RWPE2 (cell line): ENCODE measurements at regions not wholly inside any gene's neighbourhood (a gene's known extent, or its start where the extent isn't known, plus 50 kb on each side); places are given as distances from the start of the nearest gene placed in this dataset.

Experiments
- ATAC-seq: fragments of 200-7000 bp; cut with Tn5 transposase; 3 replicates; pipeline ENCODE4 v1.9.1; 2021; ENCODE audit warnings: low read depth
- DNase-seq: peaks from one replicate; pipeline ENCODE4 v3.0.0-alpha.2; 2020; ENCODE audit warnings: low spot score
- H3K27ac ChIP-seq: fragments of 450-650 bp; 2 replicates; pipeline ENCODE4 v1.5.1; 2017; ENCODE audit warnings: mild to moderate bottlenecking; ENCODE audit not compliant: poor library complexity, severe bottlenecking
- H3K27me3 ChIP-seq: fragments of 250-450 bp; sonication (Bioruptor Pico); 2 replicates; pipeline ENCODE4 v1.5.1; 2021; ENCODE audit warnings: mild to moderate bottlenecking, moderate library complexity; ENCODE audit not compliant: insufficient read depth, poor library complexity, severe bottlenecking
- H3K36me3 ChIP-seq: fragments of 250-450 bp; sonication (Bioruptor Pico); 2 replicates; pipeline ENCODE4 v1.5.1; 2020; ENCODE audit warnings: low read depth, mild to moderate bottlenecking, moderate library complexity
- H3K4me1 ChIP-seq: fragments of 250-450 bp; sonication (Bioruptor Pico); 2 replicates; pipeline ENCODE4 v1.5.1; 2021; ENCODE audit warnings: mild to moderate bottlenecking, moderate library complexity; ENCODE audit not compliant: insufficient read depth, poor library complexity, severe bottlenecking
- H3K4me3 ChIP-seq: fragments of 250-450 bp; sonication (Bioruptor Pico); 2 replicates; pipeline ENCODE4 v1.5.1; 2021; ENCODE audit warnings: mild to moderate bottlenecking, moderate library complexity; ENCODE audit not compliant: severe bottlenecking
- H3K9me3 ChIP-seq: fragments of 250-450 bp; sonication (Bioruptor Pico); 2 replicates; pipeline ENCODE4 v1.5.1; 2021; ENCODE audit warnings: mild to moderate bottlenecking, moderate library complexity; ENCODE audit not compliant: severe bottlenecking
- TF ChIP-seq, protein P1 (sequence below): fragments of 450-650 bp; IDR thresholded peaks from one replicate; pipeline ENCODE4 v1.5.1; 2017; ENCODE audit warnings: mild to moderate bottlenecking, moderate library complexity; ENCODE audit not compliant: poor library complexity, severe bottlenecking

DNA sequence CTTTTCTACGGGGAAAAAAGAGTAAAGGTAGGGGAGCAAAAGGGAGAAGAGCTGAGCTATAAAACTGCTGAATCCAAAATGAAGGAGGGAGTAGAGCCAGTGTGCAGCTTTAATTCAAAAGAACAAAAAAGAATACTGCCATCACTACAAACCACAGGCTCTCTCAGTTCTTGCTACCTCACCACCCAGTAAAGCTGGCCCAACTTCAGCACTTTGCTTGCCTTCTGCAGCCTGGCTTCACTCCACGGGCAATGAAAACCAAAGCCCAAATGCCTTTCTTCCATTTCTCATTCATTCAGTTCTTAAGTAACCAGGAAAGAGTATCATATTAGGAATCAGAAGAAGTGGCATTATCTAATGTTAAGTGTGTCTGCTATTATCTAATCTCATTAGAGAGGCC is 376.8 kb downstream of the BCOR start:
- Histone ChIP-seq H3K9me3 (no peaks in the 10 kb centered on the region), H3K27ac (no peak overlapping the region), H3K4me3 (no peak overlapping the region), H3K36me3 (no peaks in the 10 kb centered on the region), H3K27me3 (no peaks in the 10 kb centered on the region), H3K4me1 (peaks cover 3% of the 10 kb centered on the region)
- DNase-seq (no peak), ATAC-seq (no peak)
- TF ChIP-seq, protein P1, sequence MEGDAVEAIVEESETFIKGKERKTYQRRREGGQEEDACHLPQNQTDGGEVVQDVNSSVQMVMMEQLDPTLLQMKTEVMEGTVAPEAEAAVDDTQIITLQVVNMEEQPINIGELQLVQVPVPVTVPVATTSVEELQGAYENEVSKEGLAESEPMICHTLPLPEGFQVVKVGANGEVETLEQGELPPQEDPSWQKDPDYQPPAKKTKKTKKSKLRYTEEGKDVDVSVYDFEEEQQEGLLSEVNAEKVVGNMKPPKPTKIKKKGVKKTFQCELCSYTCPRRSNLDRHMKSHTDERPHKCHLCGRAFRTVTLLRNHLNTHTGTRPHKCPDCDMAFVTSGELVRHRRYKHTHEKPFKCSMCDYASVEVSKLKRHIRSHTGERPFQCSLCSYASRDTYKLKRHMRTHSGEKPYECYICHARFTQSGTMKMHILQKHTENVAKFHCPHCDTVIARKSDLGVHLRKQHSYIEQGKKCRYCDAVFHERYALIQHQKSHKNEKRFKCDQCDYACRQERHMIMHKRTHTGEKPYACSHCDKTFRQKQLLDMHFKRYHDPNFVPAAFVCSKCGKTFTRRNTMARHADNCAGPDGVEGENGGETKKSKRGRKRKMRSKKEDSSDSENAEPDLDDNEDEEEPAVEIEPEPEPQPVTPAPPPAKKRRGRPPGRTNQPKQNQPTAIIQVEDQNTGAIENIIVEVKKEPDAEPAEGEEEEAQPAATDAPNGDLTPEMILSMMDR: no peak

DNA sequence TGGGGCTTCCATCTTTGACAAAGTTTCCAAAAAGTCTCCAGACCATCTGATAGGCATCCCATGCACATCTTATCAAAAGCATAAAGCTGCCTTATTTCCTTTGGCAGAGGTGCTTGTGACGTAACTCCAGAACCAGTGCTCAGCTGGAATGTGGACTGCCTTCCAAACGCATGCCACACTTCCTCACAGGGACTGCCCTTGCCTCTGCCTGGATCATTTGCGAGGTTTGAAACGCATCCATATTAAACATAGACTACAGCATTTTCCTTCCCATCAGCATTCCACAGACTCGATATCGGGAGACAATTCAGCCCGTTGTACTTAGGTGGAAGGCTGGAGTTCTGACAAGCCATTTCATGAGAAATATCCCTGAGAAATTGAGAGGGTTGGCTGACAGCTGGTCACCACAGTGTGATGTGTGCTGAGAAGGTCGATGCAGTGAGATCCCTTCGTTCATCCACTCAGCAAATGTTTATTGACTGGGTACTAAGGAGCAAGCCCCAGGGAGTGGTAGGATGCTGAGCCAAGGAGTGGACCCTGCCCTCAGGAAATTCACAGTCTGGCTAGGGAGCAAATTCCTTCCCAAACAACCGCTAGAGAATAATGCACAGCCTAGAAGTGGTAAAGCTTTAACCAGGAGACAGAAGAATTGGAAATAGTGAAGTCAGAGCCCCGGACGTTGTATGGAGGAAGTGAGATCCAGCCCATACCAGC is 376.0 kb downstream of the BCOR start:
- Histone ChIP-seq H3K36me3 (no peaks in the 10 kb centered on the region), H3K27ac (no peak overlapping the region), H3K9me3 (no peaks in the 10 kb centered on the region), H3K27me3 (no peaks in the 10 kb centered on the region), H3K4me1 (peaks cover 3% of the 10 kb centered on the region), H3K4me3 (no peak overlapping the region)
- TF ChIP-seq, protein P1: no peak
- ATAC-seq: no peak
- no peak for DNase-seq

DNA sequence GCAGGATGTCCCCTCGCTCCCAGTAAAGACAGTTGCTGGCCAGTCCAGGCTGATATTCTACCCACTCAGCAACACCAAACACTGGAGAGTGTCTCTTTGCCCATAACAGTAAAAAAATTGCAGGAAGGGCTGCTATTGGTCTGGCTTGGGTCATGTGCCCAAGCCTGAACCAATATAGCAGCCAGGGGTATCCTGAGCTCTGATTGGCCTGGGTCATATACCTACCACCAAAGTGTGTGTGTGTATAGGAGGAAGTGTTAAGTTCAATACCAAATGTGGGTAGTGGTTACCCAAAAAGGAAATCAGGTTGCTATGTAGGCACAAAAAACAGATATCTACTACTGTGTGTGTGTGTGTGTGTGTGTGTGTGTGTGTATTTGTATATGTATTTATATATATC is 373.2 kb downstream of the BCOR start:
- no peaks in the 10 kb centered on the region for H3K36me3 ChIP-seq
- no peaks in the 10 kb centered on the region for H3K27me3 ChIP-seq
- DNase-seq (no peak), ATAC-seq (no peak)
- H3K27ac ChIP-seq: no peak overlapping the region
- TF ChIP-seq, protein P1: no peak
- H3K9me3 ChIP-seq: no peaks in the 10 kb centered on the region
- no peaks in the 10 kb centered on the region for H3K4me1 ChIP-seq
- no peak overlapping the region for H3K4me3 ChIP-seq

DNA sequence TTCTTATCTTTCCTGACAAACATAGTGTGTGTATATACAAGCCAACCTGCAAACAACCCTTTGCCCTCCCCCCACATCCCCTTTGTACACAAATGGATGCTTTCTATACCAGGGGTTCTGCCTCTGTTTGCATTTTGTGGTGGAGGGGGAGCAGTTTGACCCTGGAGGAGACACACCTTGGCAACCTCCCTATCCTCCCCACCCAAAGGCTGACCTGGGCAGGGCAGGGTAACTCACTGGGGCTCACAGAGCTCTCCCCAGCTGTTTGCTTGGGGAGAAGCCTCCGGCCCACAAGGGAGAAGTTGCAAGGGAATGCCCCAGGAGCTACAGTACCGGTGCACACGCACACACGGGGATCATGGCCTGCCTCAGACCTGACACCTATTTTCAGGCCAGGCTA is 372.6 kb downstream of the BCOR start:
- Histone ChIP-seq H3K27ac (no peak overlapping the region), H3K4me1 (no peaks in the 10 kb centered on the region), H3K36me3 (no peaks in the 10 kb centered on the region), H3K27me3 (no peaks in the 10 kb centered on the region), H3K4me3 (no peak overlapping the region), H3K9me3 (no peaks in the 10 kb centered on the region)
- TF ChIP-seq, protein P1: no peak
- ATAC-seq (no peak), DNase-seq (no peak)

DNA sequence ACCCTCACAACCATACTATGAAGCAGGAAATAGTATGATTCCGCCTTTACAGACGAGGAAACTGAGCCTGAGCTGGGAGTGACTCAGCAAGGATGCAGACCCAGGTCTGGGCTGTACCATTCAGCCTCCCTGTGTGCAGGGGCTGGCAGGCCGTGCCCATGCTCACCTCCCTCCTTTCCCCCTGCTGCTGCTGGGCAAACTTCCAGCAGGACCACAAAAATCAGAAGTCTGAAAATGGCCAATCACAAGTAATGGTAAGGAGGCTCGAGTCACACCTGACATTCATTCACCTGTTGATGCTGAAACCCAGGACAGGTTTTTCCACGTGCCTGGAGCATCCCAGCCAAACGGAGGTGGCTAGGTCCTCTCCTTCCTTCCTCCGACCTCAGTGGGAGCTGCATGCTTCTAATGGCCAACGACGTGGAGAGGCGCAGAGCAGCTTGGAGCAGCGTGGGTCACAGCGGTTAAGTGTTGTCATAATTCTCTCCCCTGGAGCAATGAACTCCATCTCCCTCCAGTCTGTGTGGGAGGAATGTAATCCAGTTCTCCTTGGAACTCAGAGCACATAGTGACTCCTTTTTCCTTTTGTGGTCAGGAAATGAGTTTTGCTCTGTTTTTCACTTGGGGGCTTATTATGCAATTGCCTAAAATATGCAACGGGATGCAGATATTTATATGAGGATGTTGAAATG is 371.7 kb downstream of the BCOR start:
- no peak for DNase-seq
- no peaks in the 10 kb centered on the region for H3K27me3 ChIP-seq
- TF ChIP-seq, protein P1: no peak
- no peak overlapping the region for H3K4me3 ChIP-seq
- H3K36me3 ChIP-seq: no peaks in the 10 kb centered on the region
- no peaks in the 10 kb centered on the region for H3K4me1 ChIP-seq
- H3K9me3 ChIP-seq: no peaks in the 10 kb centered on the region
- no peak for ATAC-seq
- no peak overlapping the region for H3K27ac ChIP-seq
